ENCODE measurements at regions not wholly inside any gene's neighbourhood (a gene's known extent, or its start where the extent isn't known, plus 50 kb on each side); places are given as distances from the start of the nearest gene placed in this dataset.

DNA sequence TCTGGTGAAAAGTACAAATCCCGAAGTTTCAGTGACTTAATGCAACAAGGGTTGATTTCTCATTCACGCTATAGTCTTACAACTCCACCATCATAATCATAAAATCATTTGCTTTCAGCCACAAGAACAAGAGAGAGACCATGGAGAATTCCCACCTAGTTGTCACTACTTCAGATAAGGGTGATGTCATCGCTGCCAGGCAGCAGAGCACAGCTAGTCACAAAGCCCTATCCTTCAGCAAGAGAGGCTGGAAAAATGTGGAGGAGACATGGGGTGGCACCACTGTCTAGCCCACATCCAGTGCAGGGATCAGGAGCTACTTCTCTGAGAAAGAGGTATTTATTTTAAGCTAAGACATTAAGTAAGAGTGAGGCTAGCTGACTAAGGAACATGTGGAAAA, 356.1 kb downstream of the YTHDC2 start:
- Mint-ChIP-seq H3K9me3 (peaks cover 27% of the 10 kb centered on the region), H3K4me3 (no peak overlapping the region), H3K4me1 (no peaks in the 10 kb centered on the region), H3K27me3 (no peaks in the 10 kb centered on the region), H3K27ac (no peak overlapping the region), H3K36me3 (ENCODE audit: low read depth) (no peaks in the 10 kb centered on the region)
- ATAC-seq (replicated peaks) = no peak

- H3K4me3 Mint-ChIP-seq = no peak overlapping the region
- no peak overlapping the region for H3K27ac Mint-ChIP-seq
- no peaks in the 10 kb centered on the region for H3K27me3 Mint-ChIP-seq
- H3K4me1 Mint-ChIP-seq = no peaks in the 10 kb centered on the region
- ATAC-seq (replicated peaks) = no peak
- H3K36me3 Mint-ChIP-seq (ENCODE audit: low read depth) = no peaks in the 10 kb centered on the region
- peaks cover 22% of the 10 kb centered on the region for H3K9me3 Mint-ChIP-seq
Measured at GRCh38 chr5:113871972-113872371, 358.5 kb downstream of the YTHDC2 start.

GRCh38 chr5:113875096-113875495, 361.6 kb downstream of the YTHDC2 start:
- Mint-ChIP-seq H3K27ac (no peak overlapping the region), H3K9me3 (peaks cover 6% of the 10 kb centered on the region), H3K27me3 (no peaks in the 10 kb centered on the region), H3K4me3 (no peak overlapping the region), H3K36me3 (ENCODE audit: low read depth) (no peaks in the 10 kb centered on the region), H3K4me1 (no peaks in the 10 kb centered on the region)
- ATAC-seq (replicated peaks) = no peak

DNA sequence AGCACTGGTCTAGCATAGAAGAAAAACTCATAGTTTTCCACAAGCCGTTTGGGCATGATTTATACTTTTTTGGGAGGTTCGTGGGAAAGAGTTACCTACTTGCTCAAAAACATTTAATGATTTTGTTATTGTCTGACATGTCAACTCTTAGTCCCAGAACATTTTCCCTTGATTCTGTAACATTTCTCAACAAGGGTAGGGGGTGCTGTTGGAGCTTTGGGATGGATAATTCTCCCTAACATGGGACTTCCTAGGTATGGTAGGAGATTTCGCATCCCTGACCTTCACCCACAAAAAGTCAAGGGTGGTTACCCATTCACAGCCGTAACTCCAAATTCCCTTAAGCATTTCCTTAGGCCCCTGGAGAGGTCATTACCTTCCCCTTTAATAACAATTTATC, 378.0 kb downstream of the YTHDC2 start:
- H3K36me3 Mint-ChIP-seq (ENCODE audit: low read depth) = no peaks in the 10 kb centered on the region
- no peak for ATAC-seq (replicated peaks)
- H3K27me3 Mint-ChIP-seq = no peaks in the 10 kb centered on the region
- no peaks in the 10 kb centered on the region for H3K4me1 Mint-ChIP-seq
- H3K9me3 Mint-ChIP-seq = no peaks in the 10 kb centered on the region
- H3K4me3 Mint-ChIP-seq = no peak overlapping the region
- H3K27ac Mint-ChIP-seq = no peak overlapping the region

DNA sequence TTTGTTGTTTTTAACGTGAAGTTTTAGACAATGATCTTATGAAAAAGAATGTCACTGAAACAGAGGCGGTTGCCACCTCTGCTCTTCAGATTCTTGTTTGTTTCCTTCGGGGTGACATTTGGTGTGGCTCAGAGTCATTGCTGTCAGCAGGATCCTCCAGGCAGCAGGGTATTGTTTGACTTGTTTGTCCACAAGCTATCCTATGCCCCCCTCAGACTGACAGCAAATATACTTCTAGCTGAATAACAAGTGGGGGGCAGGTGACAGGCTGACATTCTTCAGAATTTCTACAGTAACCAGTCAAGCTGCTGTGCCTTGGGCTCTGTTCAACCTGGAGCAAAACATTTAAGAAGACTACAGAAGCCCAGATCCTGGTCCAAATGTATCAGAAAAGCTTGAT, 383.3 kb downstream of the YTHDC2 start:
- no peak for ATAC-seq (replicated peaks)
- H3K27me3 Mint-ChIP-seq = no peaks in the 10 kb centered on the region
- H3K4me3 Mint-ChIP-seq = no peak overlapping the region
- no peaks in the 10 kb centered on the region for H3K36me3 Mint-ChIP-seq (ENCODE audit: low read depth)
- H3K27ac Mint-ChIP-seq = no peak overlapping the region
- H3K9me3 Mint-ChIP-seq = no peaks in the 10 kb centered on the region
- no peaks in the 10 kb centered on the region for H3K4me1 Mint-ChIP-seq

DNA sequence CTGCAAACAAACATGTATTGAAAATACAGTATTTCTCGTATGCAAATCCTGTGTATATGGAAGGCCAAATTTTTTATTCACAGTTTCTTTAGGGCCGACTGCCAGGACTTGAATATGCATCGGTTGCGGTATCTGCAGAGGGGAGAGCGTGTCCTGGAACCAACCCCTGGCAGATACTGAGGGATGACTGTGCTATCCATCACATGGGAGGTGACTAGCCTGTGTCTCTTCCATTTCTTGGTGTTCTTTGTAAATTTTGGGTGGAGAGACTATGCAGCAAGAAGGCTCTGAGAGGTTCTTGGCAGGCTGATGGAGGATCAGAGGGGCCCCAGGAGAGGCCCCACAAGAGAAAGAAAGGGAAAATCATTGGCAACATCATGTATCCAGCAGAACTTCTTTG, 384.3 kb downstream of the YTHDC2 start:
- H3K4me3 Mint-ChIP-seq = no peak overlapping the region
- no peak for ATAC-seq (replicated peaks)
- no peaks in the 10 kb centered on the region for H3K9me3 Mint-ChIP-seq
- H3K27me3 Mint-ChIP-seq = no peaks in the 10 kb centered on the region
- no peaks in the 10 kb centered on the region for H3K4me1 Mint-ChIP-seq
- H3K36me3 Mint-ChIP-seq (ENCODE audit: low read depth) = no peaks in the 10 kb centered on the region
- no peak overlapping the region for H3K27ac Mint-ChIP-seq

DNA sequence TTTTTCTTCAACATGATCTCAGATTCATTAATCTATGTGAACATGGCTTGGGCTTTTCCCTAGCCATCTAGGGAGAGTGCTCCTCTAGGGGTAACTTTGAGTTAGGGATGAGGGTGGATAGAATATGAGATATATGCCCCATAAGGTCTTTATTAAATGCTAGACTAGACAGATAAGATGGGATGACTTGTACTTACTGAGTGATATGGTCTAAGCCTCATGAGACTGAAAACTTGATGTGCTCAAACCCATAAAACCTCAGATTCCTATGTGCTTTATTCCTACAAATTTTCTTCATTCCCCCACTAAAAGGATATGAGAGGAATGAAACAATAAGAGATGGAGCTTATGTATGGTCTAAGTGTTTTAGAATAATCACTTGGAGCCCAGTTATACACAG, 386.6 kb downstream of the YTHDC2 start:
- Mint-ChIP-seq H3K4me1 (no peaks in the 10 kb centered on the region), H3K27ac (no peak overlapping the region), H3K9me3 (no peaks in the 10 kb centered on the region), H3K27me3 (no peaks in the 10 kb centered on the region), H3K4me3 (no peak overlapping the region), H3K36me3 (ENCODE audit: low read depth) (no peaks in the 10 kb centered on the region)
- no peak for ATAC-seq (replicated peaks)

GRCh38 chr5:113900816-113901215, 387.3 kb downstream of the YTHDC2 start:
- Mint-ChIP-seq H3K4me3 (no peak overlapping the region), H3K36me3 (ENCODE audit: low read depth) (no peaks in the 10 kb centered on the region), H3K27me3 (no peaks in the 10 kb centered on the region), H3K9me3 (no peaks in the 10 kb centered on the region), H3K27ac (no peak overlapping the region), H3K4me1 (no peaks in the 10 kb centered on the region)
- no peak for ATAC-seq (replicated peaks)

DNA sequence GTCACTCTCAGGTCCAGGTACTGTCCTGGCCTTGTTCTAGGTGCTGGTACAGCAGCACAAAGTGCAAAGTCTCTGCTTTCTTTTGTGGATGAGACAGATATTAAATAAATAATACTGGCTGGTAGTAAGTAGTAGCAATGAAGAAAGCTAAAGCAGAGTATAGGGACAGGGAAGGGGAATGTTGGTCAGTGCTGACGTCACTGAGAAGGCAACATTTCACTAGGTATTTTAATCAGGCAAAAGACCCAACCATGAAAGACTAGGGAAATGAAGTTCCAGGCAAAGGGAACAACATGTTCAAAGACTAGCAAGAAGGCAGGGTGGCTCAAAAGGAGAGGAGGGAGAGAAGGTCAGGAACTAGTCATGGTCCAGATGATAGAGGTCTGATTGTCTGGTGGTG, 388.2 kb downstream of the YTHDC2 start:
- ATAC-seq (replicated peaks) = no peak
- Mint-ChIP-seq H3K27me3 (no peaks in the 10 kb centered on the region), H3K36me3 (ENCODE audit: low read depth) (no peaks in the 10 kb centered on the region), H3K27ac (no peak overlapping the region), H3K9me3 (no peaks in the 10 kb centered on the region), H3K4me1 (no peaks in the 10 kb centered on the region), H3K4me3 (no peak overlapping the region)

- Mint-ChIP-seq H3K27ac (no peak overlapping the region), H3K9me3 (peaks cover 3% of the 10 kb centered on the region)
Measured at GRCh38 chr5:113902917-113903660, 389.6 kb downstream of the YTHDC2 start.

DNA sequence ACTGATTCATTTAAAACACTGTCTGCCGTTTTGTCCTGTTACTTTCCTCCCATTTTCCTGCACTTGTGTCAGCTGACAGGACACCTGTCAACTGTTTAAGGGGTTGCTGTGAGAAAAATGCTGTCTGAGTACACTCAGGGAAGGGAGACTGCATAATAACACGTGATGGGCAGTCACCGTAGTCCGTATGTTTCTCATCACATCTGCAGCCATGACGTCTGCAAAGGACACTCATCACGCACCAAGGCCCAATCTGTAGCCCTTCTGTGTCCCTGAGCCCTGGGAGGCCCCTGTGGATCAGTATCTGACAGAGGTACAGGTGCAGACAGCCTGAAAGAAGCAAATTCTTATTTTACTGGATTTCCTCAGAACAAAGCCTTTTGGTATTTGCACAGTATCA, 396.3 kb downstream of the YTHDC2 start:
- H3K4me1 Mint-ChIP-seq = no peaks in the 10 kb centered on the region
- no peaks in the 10 kb centered on the region for H3K36me3 Mint-ChIP-seq (ENCODE audit: low read depth)

More at GRCh38 chr5:113902917-113903660, 389.6 kb downstream of the YTHDC2 start:
- no peak overlapping the region for H3K4me3 Mint-ChIP-seq
- H3K36me3 Mint-ChIP-seq (ENCODE audit: low read depth) = no peaks in the 10 kb centered on the region
- no peak for ATAC-seq (replicated peaks)
- H3K27me3 Mint-ChIP-seq = no peaks in the 10 kb centered on the region
- H3K4me1 Mint-ChIP-seq = no peaks in the 10 kb centered on the region

GRCh38 chr5:113917997-113918396, 404.5 kb downstream of the YTHDC2 start:
- ATAC-seq (replicated peaks) = no peak
- H3K36me3 Mint-ChIP-seq (ENCODE audit: low read depth) = no peaks in the 10 kb centered on the region
- no peaks in the 10 kb centered on the region for H3K4me1 Mint-ChIP-seq
- no peak overlapping the region for H3K4me3 Mint-ChIP-seq
- H3K27me3 Mint-ChIP-seq = no peaks in the 10 kb centered on the region
- peaks cover 6% of the 10 kb centered on the region for H3K9me3 Mint-ChIP-seq
- H3K27ac Mint-ChIP-seq = no peak overlapping the region

More for the DNA sequence above, 396.3 kb downstream of the YTHDC2 start:
- Mint-ChIP-seq H3K4me3 (no peak overlapping the region), H3K27me3 (no peaks in the 10 kb centered on the region), H3K9me3 (peaks cover 3% of the 10 kb centered on the region), H3K27ac (no peak overlapping the region)
- ATAC-seq (replicated peaks) = no peak

GRCh38 chr5:113922343-113922742, 408.8 kb downstream of the YTHDC2 start:
- no peaks in the 10 kb centered on the region for H3K36me3 Mint-ChIP-seq (ENCODE audit: low read depth)
- no peak for ATAC-seq (replicated peaks)

GRCh38 chr5:113935453-113935852, 422.0 kb downstream of the YTHDC2 start:
- peaks cover 3% of the 10 kb centered on the region for H3K9me3 Mint-ChIP-seq
- no peak for ATAC-seq (replicated peaks)
- no peaks in the 10 kb centered on the region for H3K4me1 Mint-ChIP-seq
- no peak overlapping the region for H3K27ac Mint-ChIP-seq
- H3K27me3 Mint-ChIP-seq = no peaks in the 10 kb centered on the region
- H3K36me3 Mint-ChIP-seq (ENCODE audit: low read depth) = no peaks in the 10 kb centered on the region
- no peak overlapping the region for H3K4me3 Mint-ChIP-seq

More at GRCh38 chr5:113922343-113922742, 408.8 kb downstream of the YTHDC2 start:
- Mint-ChIP-seq H3K27ac (no peak overlapping the region), H3K4me1 (no peaks in the 10 kb centered on the region), H3K9me3 (peaks cover 4% of the 10 kb centered on the region), H3K27me3 (no peaks in the 10 kb centered on the region), H3K4me3 (no peak overlapping the region)

DNA sequence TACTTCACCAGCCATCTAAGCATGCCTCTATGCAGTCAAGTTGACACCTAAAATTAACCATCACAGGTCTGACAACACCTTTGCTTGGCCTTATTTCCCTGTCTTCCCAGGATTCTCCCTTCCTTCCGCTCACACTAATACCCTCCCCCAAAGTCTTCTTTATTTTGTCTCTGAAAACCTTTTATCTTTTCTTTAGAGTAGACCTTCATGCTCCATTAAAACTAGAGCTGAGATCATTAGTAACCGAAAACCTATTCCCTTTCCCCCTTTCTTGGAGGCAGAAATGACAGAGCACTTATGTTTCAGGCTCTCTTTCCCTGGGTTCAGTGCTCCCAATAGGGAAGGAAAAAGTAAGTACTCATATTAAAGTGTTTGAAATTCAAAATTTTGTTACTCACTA, 423.8 kb downstream of the YTHDC2 start:
- no peaks in the 10 kb centered on the region for H3K27me3 Mint-ChIP-seq
- no peaks in the 10 kb centered on the region for H3K36me3 Mint-ChIP-seq (ENCODE audit: low read depth)
- H3K9me3 Mint-ChIP-seq = peaks cover 3% of the 10 kb centered on the region
- H3K27ac Mint-ChIP-seq = no peak overlapping the region
- H3K4me3 Mint-ChIP-seq = no peak overlapping the region
- no peak for ATAC-seq (replicated peaks)
- no peaks in the 10 kb centered on the region for H3K4me1 Mint-ChIP-seq

DNA sequence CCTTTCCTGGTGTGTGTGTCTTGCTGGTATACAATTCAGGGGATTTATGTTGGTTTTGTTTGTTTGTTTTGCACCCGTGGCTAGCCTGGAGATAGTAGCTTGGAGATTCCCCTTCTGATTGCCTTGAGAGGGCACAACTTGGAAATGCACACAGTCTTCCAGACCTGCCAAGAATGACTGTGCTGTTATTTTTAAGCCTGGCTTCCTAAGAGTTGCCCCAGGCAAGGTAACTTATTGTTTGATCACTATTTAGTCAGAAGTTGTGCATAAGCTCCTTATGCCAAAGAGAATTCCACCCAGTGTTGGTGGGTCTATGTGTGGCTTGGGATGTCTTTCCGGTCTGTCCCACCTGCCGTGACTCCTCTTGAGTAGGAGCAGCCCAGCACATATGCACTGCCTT, 421.9 kb upstream of the KCNN2 start:
- no peak for ATAC-seq (replicated peaks)
- Mint-ChIP-seq H3K27me3 (no peaks in the 10 kb centered on the region), H3K36me3 (ENCODE audit: low read depth) (no peaks in the 10 kb centered on the region), H3K4me1 (no peaks in the 10 kb centered on the region), H3K4me3 (no peak overlapping the region), H3K9me3 (peaks cover 8% of the 10 kb centered on the region), H3K27ac (no peak overlapping the region)
